ENCODE measurements at regions not wholly inside any gene's neighbourhood (a gene's known extent, or its start where the extent isn't known, plus 50 kb on each side); places are given as distances from the start of the nearest gene placed in this dataset.
"Not testable (repeated sequence)": the region's sequence is repeated elsewhere in the genome, so short reads cannot be mapped to it uniquely, and the experiment has no call there.

- H3K27ac ChIP-seq = no peak overlapping the region
- no peak for DNase-seq (ENCODE audit: low spot score)
- no peak overlapping the region for H3K4me3 ChIP-seq
- no peak for TF ChIP-seq CTCF (IDR thresholded peaks at IDR 0.05)
Observed at GRCh38 chr9:7439355-7439995, 360.1 kb downstream of the DMAC1 start.

GRCh38 chr9:7436754-7437153 is 362.8 kb downstream of the DMAC1 start:
- Histone ChIP-seq H3K4me3 (no peak overlapping the region), H3K27ac (no peak overlapping the region)
- TF ChIP-seq CTCF (IDR thresholded peaks at IDR 0.05) = no peak
- no peak for DNase-seq (ENCODE audit: low spot score)

GRCh38 chr9:7433508-7434292 is 365.9 kb downstream of the DMAC1 start:
- Histone ChIP-seq H3K4me3 (no peak overlapping the region), H3K27ac (no peak overlapping the region)
- TF ChIP-seq CTCF (IDR thresholded peaks at IDR 0.05) = no peak
- no peak for DNase-seq (ENCODE audit: low spot score)

GRCh38 chr9:7432989-7433388 is 366.6 kb downstream of the DMAC1 start:
- DNase-seq (ENCODE audit: low spot score) = no peak
- no peak for TF ChIP-seq CTCF (IDR thresholded peaks at IDR 0.05)
- no peak overlapping the region for H3K4me3 ChIP-seq
- H3K27ac ChIP-seq = no peak overlapping the region

DNA sequence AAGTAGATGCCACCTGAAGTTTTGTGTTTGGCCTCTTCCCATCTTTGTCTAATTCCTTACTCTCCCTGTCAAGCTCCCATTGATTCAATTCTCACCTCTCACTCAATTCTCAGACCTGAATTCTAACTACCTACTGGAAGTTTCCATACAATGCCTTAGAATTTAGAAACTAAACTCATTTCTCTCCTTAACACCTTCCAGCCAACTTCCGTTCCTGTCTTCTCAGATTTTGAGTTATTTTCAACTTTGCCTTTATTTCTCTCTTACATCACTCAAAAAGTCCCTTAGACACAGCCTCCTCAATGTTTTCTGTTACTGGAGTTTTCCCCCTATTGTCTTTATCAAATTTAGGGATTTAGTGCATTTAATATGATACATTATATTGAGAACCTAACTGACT is 382.2 kb downstream of the DMAC1 start:
- not testable (repeated sequence) for DNase-seq (ENCODE audit: low spot score); H3K4me3 ChIP-seq; H3K27ac ChIP-seq

- no peak for TF ChIP-seq CTCF (IDR thresholded peaks at IDR 0.05)
- no peak for DNase-seq (ENCODE audit: low spot score)
- Histone ChIP-seq H3K4me3 (no peak overlapping the region), H3K27ac (no peak overlapping the region)
Observed at GRCh38 chr9:7415836-7416235, 383.7 kb downstream of the DMAC1 start.

GRCh38 chr9:7408845-7409244 is 390.7 kb downstream of the DMAC1 start:
- DNase-seq (ENCODE audit: low spot score) = no peak
- no peak for TF ChIP-seq CTCF (IDR thresholded peaks at IDR 0.05)
- no peak overlapping the region for H3K4me3 ChIP-seq

More at GRCh38 chr9:7408845-7409244, 390.7 kb downstream of the DMAC1 start:
- H3K27ac ChIP-seq = no peak overlapping the region

All from coronary artery (tissue), 2 donors.